GM12874 (cell line): ENCODE measurements at regions not wholly inside any gene's neighbourhood (a gene's known extent, or its start where the extent isn't known, plus 50 kb on each side); places are given as distances from the start of the nearest gene placed in this dataset.

ENCODE experiments used
- TF ChIP-seq, protein P1 (sequence below): IDR thresholded peaks from 2 replicates; pipeline ENCODE4 v1.5.1; 2011; ENCODE audit warnings: low read depth, mild to moderate bottlenecking, control low read depth, low read length, moderate library complexity; ENCODE audit not compliant: insufficient read depth

DNA sequence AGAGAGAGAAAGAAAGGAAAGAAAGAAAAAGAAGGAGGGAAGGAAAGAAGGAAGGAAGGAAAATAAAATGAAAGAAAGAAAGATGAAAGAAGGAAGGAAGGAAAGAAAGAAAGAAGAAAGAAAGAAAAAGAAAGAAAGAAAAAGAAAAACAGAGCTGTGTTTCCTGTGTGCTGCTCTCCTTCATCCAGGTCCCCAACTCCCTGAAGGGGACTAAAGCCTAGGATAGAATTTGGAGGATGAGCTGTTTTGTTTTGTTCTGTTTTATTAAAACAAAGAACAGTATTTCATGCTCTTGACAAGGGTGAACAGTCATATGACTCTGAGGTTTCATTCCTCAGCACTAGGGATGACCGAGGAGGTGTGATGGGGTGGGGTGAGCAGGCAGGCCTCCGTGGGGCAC, 164.8 kb upstream of the NDN start:
- TF ChIP-seq, protein P1, sequence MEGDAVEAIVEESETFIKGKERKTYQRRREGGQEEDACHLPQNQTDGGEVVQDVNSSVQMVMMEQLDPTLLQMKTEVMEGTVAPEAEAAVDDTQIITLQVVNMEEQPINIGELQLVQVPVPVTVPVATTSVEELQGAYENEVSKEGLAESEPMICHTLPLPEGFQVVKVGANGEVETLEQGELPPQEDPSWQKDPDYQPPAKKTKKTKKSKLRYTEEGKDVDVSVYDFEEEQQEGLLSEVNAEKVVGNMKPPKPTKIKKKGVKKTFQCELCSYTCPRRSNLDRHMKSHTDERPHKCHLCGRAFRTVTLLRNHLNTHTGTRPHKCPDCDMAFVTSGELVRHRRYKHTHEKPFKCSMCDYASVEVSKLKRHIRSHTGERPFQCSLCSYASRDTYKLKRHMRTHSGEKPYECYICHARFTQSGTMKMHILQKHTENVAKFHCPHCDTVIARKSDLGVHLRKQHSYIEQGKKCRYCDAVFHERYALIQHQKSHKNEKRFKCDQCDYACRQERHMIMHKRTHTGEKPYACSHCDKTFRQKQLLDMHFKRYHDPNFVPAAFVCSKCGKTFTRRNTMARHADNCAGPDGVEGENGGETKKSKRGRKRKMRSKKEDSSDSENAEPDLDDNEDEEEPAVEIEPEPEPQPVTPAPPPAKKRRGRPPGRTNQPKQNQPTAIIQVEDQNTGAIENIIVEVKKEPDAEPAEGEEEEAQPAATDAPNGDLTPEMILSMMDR = no peak

DNA sequence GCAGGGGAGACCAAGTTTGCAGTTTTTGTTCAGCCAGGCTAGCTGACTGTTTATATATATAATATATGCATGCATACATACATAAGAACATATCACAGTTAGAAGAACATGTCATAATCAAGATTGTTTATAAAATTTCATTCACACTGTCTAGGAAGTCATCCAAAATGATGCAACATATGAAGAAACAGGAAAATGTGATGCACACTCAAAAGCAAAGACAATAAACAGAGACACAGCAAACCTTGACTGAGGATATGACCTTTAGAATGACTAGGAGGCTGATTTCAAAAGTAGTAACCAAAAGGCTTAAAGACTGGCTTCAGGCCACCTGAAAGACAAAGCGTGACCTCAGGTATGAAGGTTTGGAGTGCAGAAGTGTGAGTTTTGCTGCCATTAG, 166.2 kb upstream of the NDN start:
- TF ChIP-seq, protein P1 = no peak

DNA sequence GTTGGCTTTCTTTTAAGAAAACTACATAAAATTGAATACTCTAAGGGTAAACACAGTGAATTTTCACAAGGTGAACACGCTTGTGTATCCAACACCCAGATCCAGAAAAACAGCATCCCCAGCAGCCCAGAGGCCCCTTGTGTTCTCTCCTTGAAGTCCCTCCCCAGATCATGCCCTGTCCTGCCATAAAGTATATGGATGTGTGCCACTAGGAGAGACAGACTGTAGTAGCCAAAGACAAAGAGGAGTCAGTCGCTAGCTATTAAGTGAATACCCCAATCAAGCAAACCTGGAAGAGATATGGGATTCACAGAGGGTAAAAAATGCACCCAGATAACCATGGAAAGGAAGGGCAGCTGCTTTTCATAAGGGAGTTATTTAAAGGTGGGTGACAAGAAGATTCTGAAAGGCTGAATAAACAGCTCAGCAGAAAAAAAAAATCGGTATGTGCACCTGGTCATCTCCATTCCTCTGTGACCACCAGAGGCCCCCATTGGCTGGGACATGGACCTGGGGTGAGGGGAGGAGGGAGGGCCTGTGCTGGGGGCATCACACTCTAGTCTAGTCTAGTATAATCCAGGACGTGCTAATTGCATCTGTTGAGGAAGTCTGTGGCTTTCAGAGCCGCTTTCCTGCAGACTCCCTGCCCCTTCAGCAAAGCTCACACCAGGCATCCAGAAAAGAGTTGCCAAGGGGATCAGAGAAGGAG, 167.3 kb upstream of the NDN start:
- TF ChIP-seq, protein P1 = no peak

DNA sequence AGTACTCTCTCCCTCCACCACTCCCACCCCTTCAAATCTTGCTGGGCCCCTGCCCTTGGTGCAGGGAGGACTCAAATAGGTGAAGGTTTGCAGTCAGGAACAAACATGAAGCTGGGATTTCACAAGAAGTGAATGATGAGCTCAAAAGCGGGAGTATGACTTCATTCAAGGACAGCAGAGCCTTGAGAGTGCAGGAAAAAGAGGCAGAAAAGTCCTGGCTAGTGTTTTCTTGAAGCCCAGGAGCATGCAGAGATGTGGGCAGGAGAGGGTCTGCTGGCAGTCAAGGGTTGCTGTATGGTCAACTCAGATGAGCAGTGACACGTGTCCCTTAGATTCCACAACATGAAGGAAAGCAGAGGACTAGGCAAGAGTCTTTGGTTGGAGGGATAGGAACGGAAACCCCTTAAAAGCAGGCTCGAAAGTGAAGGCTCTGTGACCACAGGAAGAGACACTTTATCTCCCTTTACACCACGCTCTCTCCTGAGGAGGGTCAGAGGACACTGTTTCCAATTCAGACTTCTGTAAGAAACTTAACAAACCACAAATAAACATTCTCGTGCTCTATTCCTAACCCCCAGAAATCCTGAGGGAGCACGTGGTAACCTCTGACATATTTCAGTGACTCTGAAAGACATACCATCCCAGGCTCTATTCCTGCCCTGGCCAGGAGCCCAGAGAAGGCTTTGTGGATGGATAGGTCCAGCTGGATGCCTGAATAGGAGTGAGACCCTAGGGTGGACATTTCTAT, 168.0 kb upstream of the NDN start:
- TF ChIP-seq, protein P1 = no peak

DNA sequence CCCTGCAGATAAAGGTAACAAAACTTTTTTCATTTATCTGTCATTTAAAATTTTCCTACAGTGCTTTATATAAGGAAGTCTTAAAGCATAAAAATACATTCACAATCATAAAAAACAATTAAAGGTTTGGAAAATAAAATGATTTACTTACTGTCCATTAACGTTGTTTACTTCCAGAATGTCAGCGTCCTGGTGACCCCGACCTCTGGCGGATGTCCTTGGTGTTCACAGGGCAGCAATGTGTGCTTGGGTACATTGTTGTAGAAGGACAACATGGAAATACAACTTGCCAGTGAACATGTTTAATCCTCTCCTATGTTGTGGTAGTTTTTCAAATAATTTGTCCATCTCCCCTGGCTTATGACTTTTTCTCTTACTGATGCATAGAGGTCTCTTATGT, 168.8 kb upstream of the NDN start:
- TF ChIP-seq, protein P1 = no peak

DNA sequence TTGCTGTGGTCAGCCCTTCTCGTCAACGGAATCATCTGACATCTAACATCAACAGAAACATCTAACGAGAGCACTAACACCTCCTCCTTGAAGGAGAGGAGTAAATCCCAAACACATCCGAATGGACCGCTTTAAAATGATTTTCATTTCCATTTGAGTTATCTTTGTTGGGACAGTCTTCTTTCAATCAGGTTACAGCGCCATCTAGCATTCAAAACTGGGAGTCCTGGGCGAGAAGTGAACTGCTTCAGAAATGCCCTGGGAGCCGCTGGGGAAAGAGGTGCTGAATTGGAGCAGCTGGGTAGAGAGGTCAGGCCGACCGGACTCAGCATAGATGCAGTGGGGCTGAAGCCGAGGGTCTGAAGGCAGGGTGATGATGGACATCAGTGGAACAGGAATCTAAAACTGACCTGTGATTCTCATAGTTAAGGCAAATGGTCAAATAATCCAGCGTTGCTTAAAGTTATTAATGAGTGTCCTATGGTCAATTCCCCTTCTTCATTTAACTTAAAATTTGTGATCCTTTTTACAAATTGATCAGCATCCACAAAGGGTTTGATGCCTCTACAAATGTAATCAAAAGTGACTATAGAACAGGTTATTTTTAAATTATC, 170.0 kb upstream of the NDN start:
- TF ChIP-seq, protein P1 = no peak

DNA sequence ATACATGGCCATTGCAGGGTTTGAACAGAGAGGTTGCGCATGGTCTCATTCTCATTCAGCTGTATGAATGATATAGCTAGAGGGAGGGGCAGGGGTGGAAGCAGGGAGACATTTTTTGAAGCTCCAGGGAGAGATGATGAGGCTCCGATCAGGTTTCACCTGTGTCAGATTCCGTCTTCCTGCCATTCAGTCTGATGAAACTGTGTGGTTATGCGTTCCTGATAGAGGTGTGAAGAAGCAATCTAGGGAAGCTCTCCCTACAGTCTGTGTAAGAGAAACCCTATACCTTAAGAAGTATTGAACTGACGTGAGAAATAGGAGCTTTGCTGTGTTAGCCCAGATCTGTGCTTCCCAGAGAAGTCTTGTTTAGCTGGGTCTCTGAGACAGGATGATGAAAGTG, 171.9 kb upstream of the NDN start:
- TF ChIP-seq, protein P1 = no peak
